ENCODE measurements at regions not wholly inside any gene's neighbourhood (a gene's known extent, or its start where the extent isn't known, plus 50 kb on each side); places are given as distances from the start of the nearest gene placed in this dataset.
"Not testable (repeated sequence)": the region's sequence is repeated elsewhere in the genome, so short reads cannot be mapped to it uniquely, and the experiment has no call there.

- H3K4me3 ChIP-seq (ENCODE audit: low read depth, low read length): no peak overlapping the region
These were observed 236.4 kb downstream of the NFATC2 start for GRCh38 chr20:51306081-51306480.

- no peak overlapping the region for H3K4me3 ChIP-seq (ENCODE audit: low read depth, low read length)
These were observed 237.0 kb downstream of the NFATC2 start for GRCh38 chr20:51305316-51306052.

GRCh38 chr20:51303731-51304670 is 238.5 kb downstream of the NFATC2 start:
- no peak overlapping the region for H3K4me3 ChIP-seq (ENCODE audit: low read depth, low read length)

GRCh38 chr20:51301026-51301425 is 241.5 kb downstream of the NFATC2 start:
- H3K4me3 ChIP-seq (ENCODE audit: low read depth, low read length): no peak overlapping the region

- no peak overlapping the region for H3K4me3 ChIP-seq (ENCODE audit: low read depth, low read length)
These were observed 242.4 kb downstream of the NFATC2 start for GRCh38 chr20:51300104-51300503.

- H3K4me3 ChIP-seq (ENCODE audit: low read depth, low read length): no peak overlapping the region
These were observed 243.1 kb downstream of the NFATC2 start for GRCh38 chr20:51299413-51299812.

GRCh38 chr20:51298141-51298749 is 244.3 kb downstream of the NFATC2 start:
- H3K4me3 ChIP-seq (ENCODE audit: low read depth, low read length): no peak overlapping the region

- no peak overlapping the region for H3K4me3 ChIP-seq (ENCODE audit: low read depth, low read length)
These were observed 254.7 kb downstream of the NFATC2 start for GRCh38 chr20:51287628-51288413.

GRCh38 chr20:51286758-51287157 is 255.8 kb downstream of the NFATC2 start:
- H3K4me3 ChIP-seq (ENCODE audit: low read depth, low read length): no peak overlapping the region

GRCh38 chr20:51285684-51286083 is 256.8 kb downstream of the NFATC2 start:
- no peak overlapping the region for H3K4me3 ChIP-seq (ENCODE audit: low read depth, low read length)

GRCh38 chr20:51284871-51285270 is 257.6 kb downstream of the NFATC2 start:
- no peak overlapping the region for H3K4me3 ChIP-seq (ENCODE audit: low read depth, low read length)

GRCh38 chr20:51284176-51284575 is 258.3 kb downstream of the NFATC2 start:
- no peak overlapping the region for H3K4me3 ChIP-seq (ENCODE audit: low read depth, low read length)

- H3K4me3 ChIP-seq (ENCODE audit: low read depth, low read length): no peak overlapping the region
These were observed 258.6 kb upstream of the KCNG1 start for GRCh38 chr20:51281521-51281920.

GRCh38 chr20:51280047-51280446 is 257.1 kb upstream of the KCNG1 start:
- no peak overlapping the region for H3K4me3 ChIP-seq (ENCODE audit: low read depth, low read length)

GRCh38 chr20:51277961-51278360 is 255.1 kb upstream of the KCNG1 start:
- H3K4me3 ChIP-seq (ENCODE audit: low read depth, low read length): no peak overlapping the region

- H3K4me3 ChIP-seq (ENCODE audit: low read depth, low read length): no peak overlapping the region
These were observed 253.4 kb upstream of the KCNG1 start for GRCh38 chr20:51276296-51276695.

- H3K4me3 ChIP-seq (ENCODE audit: low read depth, low read length): no peak overlapping the region
These were observed 252.9 kb upstream of the KCNG1 start for GRCh38 chr20:51275826-51276225.

GRCh38 chr20:51275181-51275580 is 252.3 kb upstream of the KCNG1 start:
- no peak overlapping the region for H3K4me3 ChIP-seq (ENCODE audit: low read depth, low read length)

- no peak overlapping the region for H3K4me3 ChIP-seq (ENCODE audit: low read depth, low read length)
These were observed 249.5 kb upstream of the KCNG1 start for GRCh38 chr20:51272401-51272800.

GRCh38 chr20:51271931-51272330 is 249.0 kb upstream of the KCNG1 start:
- no peak overlapping the region for H3K4me3 ChIP-seq (ENCODE audit: low read depth, low read length)

- H3K4me3 ChIP-seq (ENCODE audit: low read depth, low read length): not testable (repeated sequence)
These were observed 248.4 kb upstream of the KCNG1 start for GRCh38 chr20:51271289-51271688.

All from iPS-11a (cell line).